Endothelial cell of umbilical vein (primary cell): ENCODE measurements at regions not wholly inside any gene's neighbourhood (a gene's known extent, or its start where the extent isn't known, plus 50 kb on each side); places are given as distances from the start of the nearest gene placed in this dataset.
"Not testable (repeated sequence)": the region's sequence is repeated elsewhere in the genome, so short reads cannot be mapped to it uniquely, and the experiment has no call there.

Experiments used
- BruUV-seq: library from RNA; stranded (reverse); fragments of 400-500 nt; replicated peaks from 2 replicates; lab custom pipeline; 2021; lab: Mats Ljungman, UMichigan
- CTCF ChIA-PET: fragments of 300-600, 350-600 bp; sonication (Branson Sonifier 250); formaldehyde crosslinking; loops from one replicate; lab custom pipeline; 2021; ENCODE audit warnings: antibody characterized with exemption, inconsistent platforms; lab: Charles Lee
- POLR2A ChIA-PET: fragments of 300-600, 350-600 bp; sonication (Branson Sonifier 250); formaldehyde crosslinking; loops from one replicate; lab custom pipeline; 2021; ENCODE audit warnings: antibody characterized with exemption, inconsistent platforms; lab: Charles Lee
- DNase-seq: peaks from one replicate; pipeline ENCODE4 v3.0.0-alpha.2; 2011; ENCODE audit warnings: low read depth, low spot score
- FAIRE-seq: peaks from 2 replicates; lab custom pipeline; 2011; peaks lifted over from hg19 to GRCh38; lab: Jason Lieb, UNC
- H2AFZ ChIP-seq: 2 replicates; pipeline ENCODE4 v1.6.0; 2012; ENCODE audit warnings: low read depth, low read length, control low read depth, inconsistent platforms
- H3K27ac ChIP-seq: 2 replicates; pipeline ENCODE4 v1.5.1; 2011; ENCODE audit warnings: low read depth, mild to moderate bottlenecking, control low read depth, low read length, moderate library complexity; ENCODE audit not compliant: insufficient read depth
- H3K27me3 ChIP-seq, 2 experiments: 2 replicates each; pipeline versions ENCODE4 v1.6.0 to v1.6.1; 2011; ENCODE audit warnings: low read length in 2 of 2, mixed read lengths in 1 of 2; ENCODE audit not compliant: control insufficient read depth in 2 of 2, insufficient read depth in 2 of 2
- H3K36me3 ChIP-seq, 2 experiments: 2 replicates in 1 of 2; 3 replicates in 1 of 2; pipeline ENCODE4 v1.5.1; 2011; ENCODE audit warnings: low read length in 2 of 2, mild to moderate bottlenecking in 1 of 2, moderate library complexity in 1 of 2; ENCODE audit not compliant: control insufficient read depth in 2 of 2, insufficient read depth in 2 of 2; ENCODE audit errors: extremely low read depth in 1 of 2
- H3K4me1 ChIP-seq: 3 replicates; pipeline ENCODE4 v1.5.1; 2011; ENCODE audit warnings: mild to moderate bottlenecking, low read length; ENCODE audit not compliant: control insufficient read depth, insufficient read depth; ENCODE audit errors: extremely low read depth
- H3K4me2 ChIP-seq: 2 replicates; pipeline ENCODE4 v1.6.1; 2011; ENCODE audit warnings: low read length, control low read depth, mixed read lengths; ENCODE audit not compliant: insufficient read depth
- H3K4me3 ChIP-seq, 3 experiments: fragments of 200-600 bp in 1 of 3; sonication (generic), shearing (Covaris generic) in 1 of 3; replicated peaks in 1 of 3; 2 replicates each; pipeline ENCODE4 v1.5.1; 2011 to 2016; ENCODE audit warnings: control low read depth in 3 of 3, low read length in 3 of 3, mild to moderate bottlenecking in 2 of 3, inconsistent platforms in 1 of 3, low read depth in 1 of 3, moderate library complexity in 1 of 3; ENCODE audit not compliant: insufficient read depth in 1 of 3
- H3K79me2 ChIP-seq: 2 replicates; pipeline ENCODE4 v1.6.0; 2012; ENCODE audit warnings: low read length, inconsistent platforms; ENCODE audit not compliant: control insufficient read depth, insufficient read depth
- H3K9ac ChIP-seq: replicated peaks from 2 replicates; pipeline ENCODE3; 2011; ENCODE audit warnings: low read length, control low read depth; ENCODE audit not compliant: insufficient read depth; ENCODE audit errors: extremely low read depth
- H3K9me1 ChIP-seq: replicated peaks from 3 replicates; pipeline ENCODE4 v1.6.0; 2011; ENCODE audit warnings: mild to moderate bottlenecking, low read length; ENCODE audit not compliant: control insufficient read depth, insufficient read depth; ENCODE audit errors: extremely low read depth
- H3K9me3 ChIP-seq: replicated peaks from 2 replicates; pipeline ENCODE4 v1.5.1; 2012; ENCODE audit warnings: low read length, inconsistent platforms; ENCODE audit not compliant: control insufficient read depth, insufficient read depth
- H4K20me1 ChIP-seq: replicated peaks from 2 replicates; pipeline ENCODE3; 2011; ENCODE audit warnings: mild to moderate bottlenecking, low read length; ENCODE audit not compliant: control insufficient read depth, insufficient read depth; ENCODE audit errors: extremely low read depth
- EZH2 ChIP-seq: IDR thresholded peaks from 2 replicates; pipeline ENCODE4 v1.6.1; 2012; ENCODE audit warnings: borderline replicate concordance, low read depth, mild to moderate bottlenecking, moderate library complexity, low read length, inconsistent platforms; ENCODE audit not compliant: severe bottlenecking
- FOS ChIP-seq: IDR thresholded peaks from 2 replicates; pipeline ENCODE4 v1.6.1; 2011; ENCODE audit warnings: mild to moderate bottlenecking, low read length, moderate library complexity, borderline replicate concordance; ENCODE audit not compliant: insufficient read depth
- GATA2 ChIP-seq: IDR thresholded peaks from 2 replicates; pipeline ENCODE4 v1.7.0; 2011; ENCODE audit warnings: low read depth, mild to moderate bottlenecking, moderate library complexity, mixed read lengths, low read length; ENCODE audit not compliant: insufficient read length, insufficient read depth
- JUN ChIP-seq: IDR thresholded peaks from 2 replicates; pipeline ENCODE4 v1.6.1; 2011; ENCODE audit warnings: borderline replicate concordance, low read depth; ENCODE audit not compliant: insufficient read length, insufficient read depth
- MYC ChIP-seq: IDR thresholded peaks from one replicate; pipeline ENCODE4 v1.6.1; 2011; ENCODE audit warnings: mild to moderate bottlenecking, low read depth, low read length
- POLR2A ChIP-seq: IDR thresholded peaks from 2 replicates; pipeline ENCODE4 v1.6.1; 2012; ENCODE audit warnings: low read depth, mild to moderate bottlenecking, control low read depth, low read length
- POLR2AphosphoS5 ChIP-seq: IDR thresholded peaks from 2 replicates; pipeline ENCODE4 v1.6.1; 2012; ENCODE audit warnings: low read depth, mild to moderate bottlenecking, control low read depth, low read length, moderate library complexity; ENCODE audit not compliant: insufficient read depth
- dilution Hi-C: fragments of 300-500 bp; cut with MboI; formaldehyde crosslinking; loops from one replicate; pipeline ENCODE4 v1.15.0; 2019; ENCODE audit warnings: low sequenced_read_pairs; ENCODE audit not compliant: extremely low pct_ligation_motif_present
- intact Hi-C: fragments of 100-400 bp; cut with micrococcal nuclease; formaldehyde crosslinking; loops from one replicate; pipeline ENCODE4 v1.10.0; 2022
- TF ChIP-seq, protein P1 (sequence below): IDR thresholded peaks from 2 replicates; pipeline ENCODE4 v1.6.1; 2011; ENCODE audit not compliant: insufficient read depth, insufficient read length
- TF ChIP-seq, protein P2 (sequence below), 2 donors: IDR thresholded peaks; 1 replicate in 1 of 2; 2 replicates in 1 of 2; pipeline ENCODE4 v1.5.1; 2011; ENCODE audit warnings: low read length in 2 of 2, mild to moderate bottlenecking in 2 of 2, moderate library complexity in 2 of 2, control low read depth in 1 of 2, inconsistent platforms in 1 of 2, low read depth in 1 of 2; ENCODE audit not compliant: insufficient read depth in 1 of 2; ENCODE audit errors: extremely low read depth in 1 of 2

GRCh38 chr17:19470530-19471261, 59.7 kb downstream of the RNF112 start:
- H3K4me3 ChIP-seq = no peak overlapping the region
- H3K27ac ChIP-seq = no peak overlapping the region
- dilution Hi-C loops = no loop called here
- TF ChIP-seq POLR2AphosphoS5 (no peak), MYC (no peak), EZH2 (no peak), GATA2 (no peak), JUN (no peak), FOS (no peak), POLR2A (no peak)
- TF ChIP-seq, protein P1, sequence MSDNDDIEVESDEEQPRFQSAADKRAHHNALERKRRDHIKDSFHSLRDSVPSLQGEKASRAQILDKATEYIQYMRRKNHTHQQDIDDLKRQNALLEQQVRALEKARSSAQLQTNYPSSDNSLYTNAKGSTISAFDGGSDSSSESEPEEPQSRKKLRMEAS = no peak
- TF ChIP-seq, protein P2, sequence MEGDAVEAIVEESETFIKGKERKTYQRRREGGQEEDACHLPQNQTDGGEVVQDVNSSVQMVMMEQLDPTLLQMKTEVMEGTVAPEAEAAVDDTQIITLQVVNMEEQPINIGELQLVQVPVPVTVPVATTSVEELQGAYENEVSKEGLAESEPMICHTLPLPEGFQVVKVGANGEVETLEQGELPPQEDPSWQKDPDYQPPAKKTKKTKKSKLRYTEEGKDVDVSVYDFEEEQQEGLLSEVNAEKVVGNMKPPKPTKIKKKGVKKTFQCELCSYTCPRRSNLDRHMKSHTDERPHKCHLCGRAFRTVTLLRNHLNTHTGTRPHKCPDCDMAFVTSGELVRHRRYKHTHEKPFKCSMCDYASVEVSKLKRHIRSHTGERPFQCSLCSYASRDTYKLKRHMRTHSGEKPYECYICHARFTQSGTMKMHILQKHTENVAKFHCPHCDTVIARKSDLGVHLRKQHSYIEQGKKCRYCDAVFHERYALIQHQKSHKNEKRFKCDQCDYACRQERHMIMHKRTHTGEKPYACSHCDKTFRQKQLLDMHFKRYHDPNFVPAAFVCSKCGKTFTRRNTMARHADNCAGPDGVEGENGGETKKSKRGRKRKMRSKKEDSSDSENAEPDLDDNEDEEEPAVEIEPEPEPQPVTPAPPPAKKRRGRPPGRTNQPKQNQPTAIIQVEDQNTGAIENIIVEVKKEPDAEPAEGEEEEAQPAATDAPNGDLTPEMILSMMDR (IDR thresholded peaks at IDR 0.05; ENCODE audit: extremely low read depth in 1 of 2, insufficient read depth in 1 of 2, low read depth in 1 of 2, low read length in 2 of 2) = no peak
- H3K9ac ChIP-seq = no peak overlapping the region
- no peak overlapping the region for H3K4me2 ChIP-seq
- H3K79me2 ChIP-seq = no peaks in the 10 kb centered on the region
- no peaks in the 10 kb centered on the region for H4K20me1 ChIP-seq
- no TSS peak for BruUV-seq
- FAIRE-seq (no peak), DNase-seq (no peak)
- H3K4me1 ChIP-seq = no peaks in the 10 kb centered on the region
- no peaks in the 10 kb centered on the region for H3K9me1 ChIP-seq
- intact Hi-C loops = no loop called here
- ChIA-PET POLR2A (no interaction called here), CTCF (interaction anchor here (1.0 to 3.7 kb wide), 2 partner anchors 9 to 108 kb away, joined by 4 to 22 read pairs; partner anchors contain the start of gene B9D1)
- no peak overlapping the region for H2AFZ ChIP-seq
- no peaks in the 10 kb centered on the region for H3K9me3 ChIP-seq
- no peaks in the 10 kb centered on the region for H3K36me3 ChIP-seq
- no peaks in the 10 kb centered on the region for H3K27me3 ChIP-seq

GRCh38 chr17:19474405-19474804, 59.2 kb upstream of the SLC47A1 start:
- H4K20me1 ChIP-seq, H3K9ac ChIP-seq, DNase-seq, H3K4me2 ChIP-seq, H3K27me3 ChIP-seq, H3K9me1 ChIP-seq, intact Hi-C loops, H3K79me2 ChIP-seq, POLR2A ChIA-PET, FAIRE-seq, H3K9me3 ChIP-seq, H3K36me3 ChIP-seq, H3K4me3 ChIP-seq, H3K4me1 ChIP-seq, H2AFZ ChIP-seq, dilution Hi-C loops, BruUV-seq, H3K27ac ChIP-seq: not testable (repeated sequence)
- CTCF ChIA-PET = interaction anchor here (0.6 kb wide), 1 partner anchor 49 kb away, joined by 3 read pairs; no protein-coding TSS in a partner anchor

GRCh38 chr17:19475800-19476199, 57.9 kb upstream of the SLC47A1 start:
- H3K4me3 ChIP-seq, H3K27me3 ChIP-seq, DNase-seq, CTCF ChIA-PET, dilution Hi-C loops, H3K79me2 ChIP-seq, BruUV-seq, FAIRE-seq, H3K9me1 ChIP-seq, intact Hi-C loops, H3K4me2 ChIP-seq, H2AFZ ChIP-seq, POLR2A ChIA-PET, H3K4me1 ChIP-seq, H3K9me3 ChIP-seq, H4K20me1 ChIP-seq, H3K9ac ChIP-seq, H3K27ac ChIP-seq, H3K36me3 ChIP-seq: not testable (repeated sequence)
